ENCODE measurements at regions not wholly inside any gene's neighbourhood (a gene's known extent, or its start where the extent isn't known, plus 50 kb on each side); places are given as distances from the start of the nearest gene placed in this dataset.

- no peak for DNase-seq (ENCODE audit: extremely low spot score)
- ChIA-PET CTCF (no interaction called here), POLR2A (no interaction called here)
- TF ChIP-seq L3MBTL2 (conservative IDR thresholded peaks at IDR 0.05) (no peak), ELF4 (IDR thresholded peaks at IDR 0.05) (no peak), LEF1 (IDR thresholded peaks at IDR 0.05; ENCODE audit: borderline replicate concordance) (no peak), CTBP1 (IDR thresholded peaks at IDR 0.05; ENCODE audit: borderline replicate concordance) (no peak), NFRKB (IDR thresholded peaks at IDR 0.05) (no peak), SUZ12 (IDR thresholded peaks at IDR 0.05) (no peak)
These were observed 185.8 kb downstream of the RPAP3 start for GRCh38 chr12:47520029-47520428.

- TF ChIP-seq FOXM1 (IDR thresholded peaks at IDR 0.05; ENCODE audit: borderline replicate concordance): no peak
- no peak for TF ChIP-seq CTBP1 (IDR thresholded peaks at IDR 0.05; ENCODE audit: borderline replicate concordance)
- no peak for TF ChIP-seq ZNF384 (IDR thresholded peaks at IDR 0.05)
- no peak for TF ChIP-seq NFRKB (IDR thresholded peaks at IDR 0.05)
- TF ChIP-seq FOXK2 (IDR thresholded peaks at IDR 0.05): no peak
- no peak for TF ChIP-seq LEF1 (IDR thresholded peaks at IDR 0.05; ENCODE audit: borderline replicate concordance)
- TF ChIP-seq PKNOX1 (IDR thresholded peaks at IDR 0.05): no peak
- no peak for TF ChIP-seq TARDBP (IDR thresholded peaks at IDR 0.05)
- TF ChIP-seq ARNT (IDR thresholded peaks at IDR 0.05): no peak
- no peak for TF ChIP-seq HDGF (IDR thresholded peaks at IDR 0.05; ENCODE audit: borderline replicate concordance)
- TF ChIP-seq L3MBTL2 (conservative IDR thresholded peaks at IDR 0.05): no peak
- no peak for TF ChIP-seq FOXA1 (IDR thresholded peaks at IDR 0.05)
- TF ChIP-seq SUZ12 (IDR thresholded peaks at IDR 0.05): no peak
- TF ChIP-seq ELF4 (IDR thresholded peaks at IDR 0.05): no peak
- TF ChIP-seq SP1 (IDR thresholded peaks at IDR 0.05): no peak
- TF ChIP-seq BHLHE40 (IDR thresholded peaks at IDR 0.05; ENCODE audit: borderline replicate concordance): no peak
- ChIA-PET CTCF (no interaction called here), POLR2A (no interaction called here)
- DNase-seq (ENCODE audit: extremely low spot score): no peak
These were observed 188.7 kb downstream of the RPAP3 start for GRCh38 chr12:47517122-47517521.

- no peak for DNase-seq (ENCODE audit: extremely low spot score)
- CTCF ChIA-PET: no interaction called here
- TF ChIP-seq FOXA1 (IDR thresholded peaks at IDR 0.05): no peak
- TF ChIP-seq HDGF (IDR thresholded peaks at IDR 0.05; ENCODE audit: borderline replicate concordance): no peak
- TF ChIP-seq FOXK2 (IDR thresholded peaks at IDR 0.05): no peak
- TF ChIP-seq PKNOX1 (IDR thresholded peaks at IDR 0.05): no peak
- no peak for TF ChIP-seq FOXM1 (IDR thresholded peaks at IDR 0.05; ENCODE audit: borderline replicate concordance)
- TF ChIP-seq CTBP1 (IDR thresholded peaks at IDR 0.05; ENCODE audit: borderline replicate concordance): no peak
- TF ChIP-seq SUZ12 (IDR thresholded peaks at IDR 0.05): no peak
- no peak for TF ChIP-seq TARDBP (IDR thresholded peaks at IDR 0.05)
- no peak for TF ChIP-seq BHLHE40 (IDR thresholded peaks at IDR 0.05; ENCODE audit: borderline replicate concordance)
- TF ChIP-seq NFRKB (IDR thresholded peaks at IDR 0.05): no peak
- TF ChIP-seq ZNF384 (IDR thresholded peaks at IDR 0.05): no peak
- no peak for TF ChIP-seq ELF4 (IDR thresholded peaks at IDR 0.05)
- TF ChIP-seq LEF1 (IDR thresholded peaks at IDR 0.05; ENCODE audit: borderline replicate concordance): no peak
- no peak for TF ChIP-seq L3MBTL2 (conservative IDR thresholded peaks at IDR 0.05)
- no peak for TF ChIP-seq SP1 (IDR thresholded peaks at IDR 0.05)
- TF ChIP-seq ARNT (IDR thresholded peaks at IDR 0.05): no peak
- POLR2A ChIA-PET: no interaction called here
These were observed 196.4 kb downstream of the RPAP3 start for GRCh38 chr12:47509398-47509851.

GRCh38 chr12:47507221-47507620 is 198.6 kb downstream of the RPAP3 start:
- no peak for DNase-seq (ENCODE audit: extremely low spot score)
- ChIA-PET CTCF (no interaction called here), POLR2A (no interaction called here)
- TF ChIP-seq FOXM1 (IDR thresholded peaks at IDR 0.05; ENCODE audit: borderline replicate concordance) (no peak), SP1 (IDR thresholded peaks at IDR 0.05) (no peak), ELF4 (IDR thresholded peaks at IDR 0.05) (no peak), FOXA1 (IDR thresholded peaks at IDR 0.05) (no peak), BHLHE40 (IDR thresholded peaks at IDR 0.05; ENCODE audit: borderline replicate concordance) (no peak), LEF1 (IDR thresholded peaks at IDR 0.05; ENCODE audit: borderline replicate concordance) (no peak), L3MBTL2 (conservative IDR thresholded peaks at IDR 0.05) (no peak), CTBP1 (IDR thresholded peaks at IDR 0.05; ENCODE audit: borderline replicate concordance) (no peak), ZNF384 (IDR thresholded peaks at IDR 0.05) (no peak), FOXK2 (IDR thresholded peaks at IDR 0.05) (no peak), SUZ12 (IDR thresholded peaks at IDR 0.05) (no peak)

GRCh38 chr12:47504775-47505446 is 200.9 kb downstream of the RPAP3 start:
- DNase-seq (ENCODE audit: extremely low spot score): no peak
- POLR2A ChIA-PET: no interaction called here
- TF ChIP-seq ZNF384 (IDR thresholded peaks at IDR 0.05): no peak
- TF ChIP-seq L3MBTL2 (conservative IDR thresholded peaks at IDR 0.05): no peak
- no peak for TF ChIP-seq CTBP1 (IDR thresholded peaks at IDR 0.05; ENCODE audit: borderline replicate concordance)
- no peak for TF ChIP-seq FOXM1 (IDR thresholded peaks at IDR 0.05; ENCODE audit: borderline replicate concordance)
- TF ChIP-seq BHLHE40 (IDR thresholded peaks at IDR 0.05; ENCODE audit: borderline replicate concordance): no peak
- TF ChIP-seq SP1 (IDR thresholded peaks at IDR 0.05): no peak
- no peak for TF ChIP-seq FOXK2 (IDR thresholded peaks at IDR 0.05)
- no peak for TF ChIP-seq TARDBP (IDR thresholded peaks at IDR 0.05)
- no peak for TF ChIP-seq SUZ12 (IDR thresholded peaks at IDR 0.05)
- CTCF ChIA-PET: no interaction called here

GRCh38 chr12:47493801-47494200 is 212.0 kb downstream of the RPAP3 start:
- POLR2A ChIA-PET: no interaction called here
- CTCF ChIA-PET: no interaction called here
- DNase-seq (ENCODE audit: extremely low spot score): no peak
- TF ChIP-seq ARNT (IDR thresholded peaks at IDR 0.05): no peak
- no peak for TF ChIP-seq FOXM1 (IDR thresholded peaks at IDR 0.05; ENCODE audit: borderline replicate concordance)
- TF ChIP-seq HDGF (IDR thresholded peaks at IDR 0.05; ENCODE audit: borderline replicate concordance): no peak
- no peak for TF ChIP-seq CTBP1 (IDR thresholded peaks at IDR 0.05; ENCODE audit: borderline replicate concordance)
- no peak for TF ChIP-seq ZNF384 (IDR thresholded peaks at IDR 0.05)
- TF ChIP-seq L3MBTL2 (conservative IDR thresholded peaks at IDR 0.05): no peak
- no peak for TF ChIP-seq PKNOX1 (IDR thresholded peaks at IDR 0.05)
- no peak for TF ChIP-seq TARDBP (IDR thresholded peaks at IDR 0.05)
- no peak for TF ChIP-seq SP1 (IDR thresholded peaks at IDR 0.05)
- TF ChIP-seq FOXA1 (IDR thresholded peaks at IDR 0.05): no peak

Data from HEK293T (cell line).